ENCODE measurements at regions not wholly inside any gene's neighbourhood (a gene's known extent, or its start where the extent isn't known, plus 50 kb on each side); places are given as distances from the start of the nearest gene placed in this dataset.

- TF ChIP-seq USF2 (IDR thresholded peaks at IDR 0.05) (no peak), POLR2AphosphoS2 (conservative IDR thresholded peaks at IDR 0.05; ENCODE audit: low read length) (no peak), JUNB (IDR thresholded peaks at IDR 0.05) (no peak), CEBPB (IDR thresholded peaks at IDR 0.05) (no peak), HOXB13 (CRISPR knock-in tag; IDR thresholded peaks at IDR 0.05; ENCODE audit: low read depth) (no peak), ZSCAN20 (CRISPR knock-in tag; IDR thresholded peaks at IDR 0.05) (no peak), HDAC2 (IDR thresholded peaks at IDR 0.05) (no peak), RAD21 (conservative IDR thresholded peaks at IDR 0.05 in 1 of 2, IDR thresholded peaks at IDR 0.05 in 1 of 2) (no peak), HES2 (IDR thresholded peaks at IDR 0.05) (no peak), CHD4 (IDR thresholded peaks at IDR 0.05; ENCODE audit: borderline replicate concordance) (no peak), RCOR1 (IDR thresholded peaks at IDR 0.05; ENCODE audit: low read depth, low read length) (no peak), ZC3H11A (IDR thresholded peaks at IDR 0.05) (no peak)
- Histone ChIP-seq H3K4me1 (no peaks in the 10 kb centered on the region), H3K4me3 (no peak overlapping the region), H3K4me2 (no peak overlapping the region), H3K27ac (no peak overlapping the region), H3K9me3 (no peaks in the 10 kb centered on the region)
- ChIA-PET CTCF (no interaction called here), POLR2A (no interaction called here)
- DNase-seq (ENCODE audit: low read depth in 1 of 2, low spot score in 1 of 2), result no peak
- no peak for ATAC-seq
- no peak for FAIRE-seq
- 17% methylated on average over 1 of the region's 1 CpG for WGBS (ENCODE audit: missing lambda C conversion rate)
These were observed 271.0 kb upstream of the HSF2 start for GRCh38 chr6:122128445-122128844.

GRCh38 chr6:122129313-122130025, 270.0 kb upstream of the HSF2 start:
- CTCF ChIA-PET, result no interaction called here
- POLR2A ChIA-PET, result no interaction called here
- TF ChIP-seq MYC (IDR thresholded peaks at IDR 0.05; ENCODE audit: borderline replicate concordance, low read length) (no peak), HOXA7 (CRISPR knock-in tag; IDR thresholded peaks at IDR 0.05) (no peak), HES2 (IDR thresholded peaks at IDR 0.05) (no peak), ESRRA (IDR thresholded peaks at IDR 0.05; ENCODE audit: borderline replicate concordance, low read length) (no peak), CBX8 (IDR thresholded peaks at IDR 0.05) (no peak), MAFK (IDR thresholded peaks at IDR 0.05; ENCODE audit: partially characterized antibody) (no peak), EHF (CRISPR knock-in tag; IDR thresholded peaks at IDR 0.05) (no peak), HDAC2 (IDR thresholded peaks at IDR 0.05) (no peak), RAD21 (conservative IDR thresholded peaks at IDR 0.05 in 1 of 2, IDR thresholded peaks at IDR 0.05 in 1 of 2) (no peak), ZNF302 (CRISPR knock-in tag; IDR thresholded peaks at IDR 0.05) (no peak)
- Histone ChIP-seq H3K9me3 (no peaks in the 10 kb centered on the region), H3K4me1 (no peaks in the 10 kb centered on the region), H3K4me3 (no peak overlapping the region), H3K27ac (no peak overlapping the region), H3K4me2 (no peak overlapping the region)
- ATAC-seq, result no peak
- no peak for FAIRE-seq
- WGBS (ENCODE audit: missing lambda C conversion rate), result 69% methylated on average over 1 of the region's 1 CpG
- no peak for DNase-seq (ENCODE audit: low read depth in 1 of 2, low spot score in 1 of 2)

- ChIA-PET CTCF (no interaction called here), POLR2A (no interaction called here)
- DNase-seq (ENCODE audit: low read depth in 1 of 2, low spot score in 1 of 2) (no peak), ATAC-seq (no peak), FAIRE-seq (no peak)
- no peaks in the 10 kb centered on the region for H3K9me3 ChIP-seq
- no peak overlapping the region for H3K4me2 ChIP-seq
- 14% methylated on average over 3 of the region's 3 CpGs for WGBS (ENCODE audit: missing lambda C conversion rate)
- no peak for TF ChIP-seq ELK1 (IDR thresholded peaks at IDR 0.05; ENCODE audit: low read depth, low read length)
- TF ChIP-seq CHD2 (IDR thresholded peaks at IDR 0.05; ENCODE audit: low read length, partially characterized antibody), result no peak
- TF ChIP-seq MYC (IDR thresholded peaks at IDR 0.05; ENCODE audit: borderline replicate concordance, low read length), result no peak
- TF ChIP-seq RARB (CRISPR knock-in tag; IDR thresholded peaks at IDR 0.05), result no peak
- no peak for TF ChIP-seq PHF8 (IDR thresholded peaks at IDR 0.05; ENCODE audit: borderline replicate concordance, low read depth)
- TF ChIP-seq TFCP2L1 (CRISPR knock-in tag; IDR thresholded peaks at IDR 0.05), result no peak
- TF ChIP-seq BCL3 (IDR thresholded peaks at IDR 0.05), result no peak
- TF ChIP-seq KDM5A (IDR thresholded peaks at IDR 0.05), result no peak
- TF ChIP-seq JUNB (IDR thresholded peaks at IDR 0.05), result no peak
- H3K4me1 ChIP-seq, result no peaks in the 10 kb centered on the region
- H3K4me3 ChIP-seq, result no peak overlapping the region
- H3K27ac ChIP-seq, result no peak overlapping the region
These were observed 269.5 kb upstream of the HSF2 start for GRCh38 chr6:122130026-122130348.

All from A549 (cell line).